ENCODE measurements at regions not wholly inside any gene's neighbourhood (a gene's known extent, or its start where the extent isn't known, plus 50 kb on each side); places are given as distances from the start of the nearest gene placed in this dataset.

- WGBS, 2 experiments (ENCODE audit: extremely low coverage in 2 of 2, insufficient read length in 1 of 2), result 10% methylated on average over 2 of the region's 2 CpGs; no CpG with 5 or more reads in 1 of the 2 experiments
Observed at GRCh38 chr5:41621420-41621819, 111.0 kb upstream of the PLCXD3 start.

More at GRCh38 chr5:41621420-41621819, 111.0 kb upstream of the PLCXD3 start:
- Histone ChIP-seq H2AK5ac (ENCODE audit: low read depth, low read length) (no peak overlapping the region), H3K4me2 (ENCODE audit: low read depth, low read length) (no peak overlapping the region), H3K36me3 (ENCODE audit: control insufficient read depth, insufficient read depth, low read length) (no peaks in the 10 kb centered on the region), H4K91ac (ENCODE audit: insufficient read depth, low read depth, low read length) (no peak overlapping the region), H2BK15ac (ENCODE audit: low read depth, low read length) (no peak overlapping the region), H2BK20ac (ENCODE audit: low read depth, low read length) (no peak overlapping the region), H3K18ac (ENCODE audit: low read depth, low read length) (no peak overlapping the region), H2BK120ac (ENCODE audit: low read depth, low read length) (no peak overlapping the region), H3K56ac (ENCODE audit: extremely low read depth, insufficient read depth, low read length) (no peak overlapping the region), H4K20me1 (ENCODE audit: insufficient read depth, low read length) (no peaks in the 10 kb centered on the region), H3K9me1 (ENCODE audit: insufficient read depth, low read length) (no peaks in the 10 kb centered on the region), H3K9me3 (ENCODE audit: control insufficient read depth, insufficient read depth, low read length) (no peaks in the 10 kb centered on the region), H4K5ac (ENCODE audit: low read depth, low read length) (no peak overlapping the region), H3K4ac (ENCODE audit: low read depth, low read length) (no peak overlapping the region), H3K27me3 (ENCODE audit: control insufficient read depth, insufficient read depth, low read length) (no peaks in the 10 kb centered on the region), H3K9ac (ENCODE audit: low read depth, low read length) (no peak overlapping the region), H3K27ac (ENCODE audit: insufficient read depth, low read length) (no peak overlapping the region), H3K79me1 (ENCODE audit: low read depth in 1 of 2, low read length in 2 of 2) (no peaks in the 10 kb centered on the region), H4K8ac (ENCODE audit: low read depth in 2 of 2, low read length in 2 of 2) (no peak overlapping the region), H3K4me1 (ENCODE audit: control insufficient read depth, insufficient read depth, low read length) (no peaks in the 10 kb centered on the region), H3K4me3 (ENCODE audit: insufficient read depth, low read depth, low read length) (no peak overlapping the region), H3K14ac (replicated peaks; ENCODE audit: low read depth, low read length) (no peak overlapping the region), H3K23ac (ENCODE audit: low read depth, low read length) (no peak overlapping the region), H2BK5ac (ENCODE audit: low read depth, low read length, poor library complexity, severe bottlenecking) (no peak overlapping the region), H2AFZ (replicated peaks; ENCODE audit: low read length, poor library complexity) (no peak overlapping the region), H2AK9ac (replicated peaks; ENCODE audit: low read depth, low read length, poor library complexity) (no peak overlapping the region)
- ChIA-PET POLR2A (ENCODE audit: unreplicated experiment) (no interaction called here), CTCF (no interaction called here)
- TF ChIP-seq USF2 (IDR thresholded peaks at IDR 0.05; ENCODE audit: low read depth, low read length) (no peak), POLR2A (IDR thresholded peaks at IDR 0.05; ENCODE audit: low read depth, low read length) (no peak), RCOR1 (IDR thresholded peaks at IDR 0.05; ENCODE audit: insufficient replicate concordance, low read length) (no peak), NFE2L2 (IDR thresholded peaks at IDR 0.05; ENCODE audit: low read depth, low read length) (no peak), MAZ (IDR thresholded peaks at IDR 0.05; ENCODE audit: borderline replicate concordance, low read depth, low read length) (no peak), CEBPB (IDR thresholded peaks at IDR 0.05; ENCODE audit: low read depth, low read length) (no peak), RAD21 (IDR thresholded peaks at IDR 0.05; ENCODE audit: low read length) (no peak), SMC3 (IDR thresholded peaks at IDR 0.05; ENCODE audit: low read depth, low read length) (no peak), MAFK (IDR thresholded peaks at IDR 0.05; ENCODE audit: low read depth, low read length) (no peak), BHLHE40 (IDR thresholded peaks at IDR 0.05; ENCODE audit: low read depth, low read length) (no peak), CTCF (conservative IDR thresholded peaks at IDR 0.05; ENCODE audit: low read depth, low read length) (no peak), CHD1 (IDR thresholded peaks at IDR 0.05; ENCODE audit: low read depth, low read length) (no peak), ELK1 (IDR thresholded peaks at IDR 0.05; ENCODE audit: borderline replicate concordance, low read depth, low read length) (no peak), MXI1 (IDR thresholded peaks at IDR 0.05; ENCODE audit: borderline replicate concordance, low read depth, low read length) (no peak), FOS (IDR thresholded peaks at IDR 0.05; ENCODE audit: low read depth, low read length) (no peak), RFX5 (IDR thresholded peaks at IDR 0.05; ENCODE audit: low read depth, low read length) (no peak)
- dilution Hi-C loops (cut with HindIII; ENCODE audit: low sequenced_read_pairs, unreplicated experiment), result no loop called here
- intact Hi-C loops (cut with micrococcal nuclease), result loop anchor here (10.0 kb wide), 1 partner anchor 157 kb away; no protein-coding TSS in a partner anchor
- no TSS peak for BruUV-seq (replicated peaks)
- in situ Hi-C loops (cut with MboI; ENCODE audit: low sequenced_read_pairs), result no loop called here
- DNase-seq (no peak), ATAC-seq (ENCODE audit: low read depth) (no peak)
